ENCODE measurements at regions not wholly inside any gene's neighbourhood (a gene's known extent, or its start where the extent isn't known, plus 50 kb on each side); places are given as distances from the start of the nearest gene placed in this dataset.
A peak's percentile ranks its signal among the peaks of the same experiment; 100 is the strongest.

DNA sequence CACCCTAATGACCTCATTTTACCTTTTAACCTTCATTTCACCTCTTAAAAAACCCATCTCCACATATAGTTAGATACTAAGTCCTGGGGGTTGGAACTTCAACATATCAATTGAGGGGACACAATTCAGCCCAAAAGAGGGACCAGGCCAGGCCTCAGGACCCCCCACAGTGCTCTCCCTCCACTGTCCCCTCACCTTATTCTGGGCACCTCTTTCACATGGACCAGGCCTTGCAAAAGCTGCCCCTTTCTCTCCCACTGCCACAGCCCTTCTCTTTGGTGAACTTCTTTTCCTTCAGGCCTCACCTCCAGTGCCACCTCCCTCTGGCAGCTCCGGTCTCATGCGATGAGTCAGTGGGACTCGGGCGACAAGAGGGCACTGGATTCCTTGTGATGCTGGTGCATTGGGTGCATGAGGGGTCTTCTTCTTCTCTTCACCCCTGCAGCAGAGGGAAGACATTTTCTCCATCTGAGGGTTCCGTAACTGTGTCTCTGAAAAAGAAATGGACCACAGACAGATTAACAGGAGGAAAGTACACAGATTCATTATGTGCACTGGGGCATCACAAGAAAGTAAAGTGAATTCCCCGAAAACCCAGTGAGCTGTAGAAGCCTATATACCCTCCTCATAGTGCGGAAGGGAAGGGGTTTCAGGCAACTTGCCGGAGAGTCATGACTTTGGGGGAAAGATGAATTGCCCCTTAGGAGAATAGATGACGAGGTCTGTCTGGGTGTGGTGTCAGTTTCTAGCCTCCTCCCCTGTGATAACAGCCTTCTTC, 288.7 kb upstream of the IGFBP3 start:
- H2AFZ ChIP-seq (ENCODE audit: low read length), result no peak overlapping the region
- H3K9me3 ChIP-seq (ENCODE audit: insufficient read depth in 2 of 2, low read depth in 1 of 2, low read length in 1 of 2), result no peaks in the 10 kb centered on the region
- H3K14ac ChIP-seq (ENCODE audit: insufficient read length), result no peak overlapping the region
- H3K4me2 ChIP-seq (ENCODE audit: insufficient read depth in 1 of 2, low read depth in 2 of 2, low read length in 2 of 2), result no peak overlapping the region
- no peaks in the 10 kb centered on the region for H4K20me1 ChIP-seq (replicated peaks in 1 of 2; ENCODE audit: control insufficient read depth in 1 of 2, insufficient read depth in 2 of 2, low read length in 2 of 2)
- no peak overlapping the region for H4K5ac ChIP-seq (ENCODE audit: insufficient read length, low read depth, low read length)
- H3K79me1 ChIP-seq (ENCODE audit: low read depth, low read length), result no peaks in the 10 kb centered on the region
- H3K56ac ChIP-seq (replicated peaks; ENCODE audit: insufficient read length, low read depth, low read length), result no peak overlapping the region
- no peak overlapping the region for H3K9ac ChIP-seq (replicated peaks in 1 of 4; ENCODE audit: extremely low read depth in 1 of 4, low read depth in 3 of 4, low read length in 3 of 4)
- no peak overlapping the region for H3K18ac ChIP-seq (ENCODE audit: extremely low read depth, low read length)
- ChIA-PET POLR2A (ENCODE audit: partially characterized antibody) (no interaction called here), CTCF (ENCODE audit: partially characterized antibody) (no interaction called here)
- H3K27ac ChIP-seq (ENCODE audit: low read depth, low read length), result no peak overlapping the region
- no peak overlapping the region for H2BK20ac ChIP-seq (ENCODE audit: low read length)
- peak overlapping the region; percentile 31 for H4K91ac ChIP-seq (replicated peaks; ENCODE audit: insufficient read length, low read length)
- H2BK15ac ChIP-seq (ENCODE audit: low read length), result no peak overlapping the region
- no peaks in the 10 kb centered on the region for H3K4me1 ChIP-seq (replicated peaks in 1 of 4; ENCODE audit: control insufficient read depth in 3 of 4, insufficient read depth in 4 of 4, low read length in 3 of 4)
- H3K36me3 ChIP-seq (ENCODE audit: control insufficient read depth in 2 of 4, insufficient read depth in 4 of 4, low read length in 3 of 4), result no peaks in the 10 kb centered on the region
- no peaks in the 10 kb centered on the region for H3K23me2 ChIP-seq (ENCODE audit: low read depth, low read length)
- no peak overlapping the region for H2BK5ac ChIP-seq (ENCODE audit: low read depth, low read length)
- no peak overlapping the region for H2AK5ac ChIP-seq (ENCODE audit: low read depth, low read length)
- no peak overlapping the region for H2BK12ac ChIP-seq (ENCODE audit: low read depth, low read length)
- no peak overlapping the region for H3K4me3 ChIP-seq (ENCODE audit: extremely low read depth in 1 of 4, insufficient read depth in 2 of 4, low read depth in 3 of 4, low read length in 4 of 4)
- H4K8ac ChIP-seq (ENCODE audit: extremely low read depth, insufficient read depth, low read length), result no peak overlapping the region
- H3K4ac ChIP-seq (replicated peaks; ENCODE audit: insufficient read length, low read depth, low read length), result no peak overlapping the region
- H3K79me2 ChIP-seq (ENCODE audit: control insufficient read depth in 1 of 2, insufficient read depth in 2 of 2, low read length in 2 of 2), result no peaks in the 10 kb centered on the region
- H3K27me3 ChIP-seq (replicated peaks in 1 of 4; ENCODE audit: control insufficient read depth in 3 of 4, extremely low read depth in 1 of 4, insufficient read depth in 3 of 4, low read length in 3 of 4), result no peaks in the 10 kb centered on the region
- no peak overlapping the region for H2BK120ac ChIP-seq (replicated peaks; ENCODE audit: low read depth, low read length)
- no peak for FAIRE-seq
- peak in 1 of 2 experiments; percentile 11 for DNase-seq (ENCODE audit: low read depth in 1 of 2, low spot score in 2 of 2)
- no peak overlapping the region for H3K23ac ChIP-seq (ENCODE audit: insufficient read length)
- WGBS, 2 experiments (ENCODE audit: extremely low coverage in 1 of 2, insufficient coverage in 1 of 2, insufficient read length in 1 of 2, insufficient replicate concordance in 2 of 2, low coverage in 1 of 2, low lambda C conversion rate in 2 of 2, missing lambda C conversion rate in 1 of 2), result 93% methylated on average over 9 of the region's 9 CpGs; no CpG with 5 or more reads in 1 of the 2 experiments
- TF ChIP-seq TCF12 (IDR thresholded peaks at IDR 0.05; ENCODE audit: low read depth, low read length) (no peak), SIN3A (conservative IDR thresholded peaks at IDR 0.05 in 1 of 2, IDR thresholded peaks at IDR 0.05 in 1 of 2; ENCODE audit: low read depth in 1 of 2, low read length in 2 of 2) (no peak), RAD21 (IDR thresholded peaks at IDR 0.05 in 1 of 2, conservative IDR thresholded peaks at IDR 0.05 in 1 of 2; ENCODE audit: low read depth in 2 of 2, low read length in 2 of 2) (no peak), CBX5 (IDR thresholded peaks at IDR 0.05; ENCODE audit: low read depth, low read length) (no peak), SP2 (IDR thresholded peaks at IDR 0.05; ENCODE audit: low read length) (no peak), RFX5 (IDR thresholded peaks at IDR 0.05; ENCODE audit: borderline replicate concordance, low read depth, low read length) (no peak), BRCA1 (IDR thresholded peaks at IDR 0.05; ENCODE audit: low read depth, low read length) (no peak), RNF2 (IDR thresholded peaks at IDR 0.05; ENCODE audit: borderline replicate concordance, low read depth, low read length, missing control alignments, poor library complexity, severe bottlenecking) (no peak), POU5F1 (IDR thresholded peaks at IDR 0.05; ENCODE audit: low read depth, low read length) (no peak), EGR1 (IDR thresholded peaks at IDR 0.05; ENCODE audit: borderline replicate concordance, low read depth, low read length) (no peak), BCL11A (IDR thresholded peaks at IDR 0.05; ENCODE audit: low read depth in 2 of 2, low read length in 2 of 2) (no peak)
- TF ChIP-seq, protein P1, sequence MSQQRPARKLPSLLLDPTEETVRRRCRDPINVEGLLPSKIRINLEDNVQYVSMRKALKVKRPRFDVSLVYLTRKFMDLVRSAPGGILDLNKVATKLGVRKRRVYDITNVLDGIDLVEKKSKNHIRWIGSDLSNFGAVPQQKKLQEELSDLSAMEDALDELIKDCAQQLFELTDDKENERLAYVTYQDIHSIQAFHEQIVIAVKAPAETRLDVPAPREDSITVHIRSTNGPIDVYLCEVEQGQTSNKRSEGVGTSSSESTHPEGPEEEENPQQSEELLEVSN (IDR thresholded peaks at IDR 0.05), result no peak

Measured in H1 (cell line).